Activated CD8-positive, alpha-beta memory T cell treated with anti-CD3 and anti-CD28 coated beads, Interleukin-2, amount 10 ng/mL, durations not matched to agents 7 days and 5 days (primary cell): ENCODE measurements at regions not wholly inside any gene's neighbourhood (a gene's known extent, or its start where the extent isn't known, plus 50 kb on each side); places are given as distances from the start of the nearest gene placed in this dataset.

Source experiments
- ATAC-seq: fragments of 150-1000 bp; cut with Tn5 transposase; one replicate; pipeline ENCODE4 v1.10.0; 2021; ENCODE audit warnings: moderate library complexity
- CTCF ChIA-PET: fragments of 350-600 bp; sonication (Branson Sonifier 250); formaldehyde crosslinking; loops from one replicate; lab custom pipeline; 2021; ENCODE audit warnings: antibody characterized with exemption; lab: Charles Lee
- DNase-seq: peaks from one replicate; pipeline ENCODE4 v3.0.0-alpha.2; 2020
- H3K27ac Mint-ChIP-seq: one replicate; pipeline ENCODE4 v1.8.0; 2021; ENCODE audit warnings: mild to moderate bottlenecking, mixed read lengths
- H3K27me3 Mint-ChIP-seq: one replicate; pipeline ENCODE4 v1.8.0; 2021; ENCODE audit warnings: mixed read lengths
- H3K36me3 Mint-ChIP-seq: one replicate; pipeline ENCODE4 v1.8.0; 2021; ENCODE audit warnings: mild to moderate bottlenecking, mixed read lengths
- H3K4me1 Mint-ChIP-seq: one replicate; pipeline ENCODE4 v1.8.0; 2021; ENCODE audit warnings: mixed read lengths
- H3K4me3 Mint-ChIP-seq: one replicate; pipeline ENCODE4 v1.8.0; 2021; ENCODE audit warnings: mild to moderate bottlenecking, moderate library complexity, mixed read lengths
- H3K9me3 Mint-ChIP-seq: one replicate; pipeline ENCODE4 v1.8.0; 2022; ENCODE audit warnings: low read depth, mixed read lengths

DNA sequence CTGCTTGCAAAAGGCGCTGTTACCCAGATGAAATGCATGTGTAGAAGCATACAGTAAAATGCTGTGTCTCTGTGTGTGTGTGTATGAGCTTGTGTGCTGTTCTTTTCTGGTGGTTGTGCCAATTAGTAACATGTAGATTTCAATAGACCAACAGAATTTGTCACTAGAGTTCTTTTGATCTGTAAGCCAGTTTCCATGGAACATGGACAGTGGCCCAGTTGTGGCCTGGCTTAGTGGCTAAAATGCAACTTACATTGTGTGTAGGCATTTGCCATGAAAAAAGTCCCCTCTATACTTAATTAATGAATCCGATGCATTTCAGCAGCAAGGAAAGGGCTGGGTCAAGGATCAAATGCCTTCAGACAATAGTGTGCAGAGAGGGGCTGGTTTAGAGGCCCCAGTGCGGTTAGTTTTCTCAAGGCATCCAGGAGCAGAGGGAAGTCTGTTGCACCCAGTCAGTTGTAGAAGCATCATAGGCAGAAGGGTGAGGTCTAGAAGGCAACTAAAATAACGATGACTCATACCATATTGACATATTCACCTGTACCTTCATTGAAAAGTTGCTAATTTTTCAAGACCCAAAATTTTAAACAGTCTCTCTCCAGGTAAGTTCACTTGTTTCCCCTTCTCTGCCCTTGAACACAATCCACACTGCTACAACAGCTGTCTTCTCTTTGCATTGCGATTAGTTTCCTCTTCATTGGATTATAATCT is 366.9 kb upstream of the SPRED2 start:
- Mint-ChIP-seq H3K4me3 (no peak overlapping the region), H3K27ac (no peak overlapping the region), H3K4me1 (no peaks in the 10 kb centered on the region), H3K36me3 (no peaks in the 10 kb centered on the region), H3K9me3 (peaks cover 2% of the 10 kb centered on the region), H3K27me3 (no peaks in the 10 kb centered on the region)
- CTCF ChIA-PET, result no interaction called here
- DNase-seq (no peak), ATAC-seq (no peak)

DNA sequence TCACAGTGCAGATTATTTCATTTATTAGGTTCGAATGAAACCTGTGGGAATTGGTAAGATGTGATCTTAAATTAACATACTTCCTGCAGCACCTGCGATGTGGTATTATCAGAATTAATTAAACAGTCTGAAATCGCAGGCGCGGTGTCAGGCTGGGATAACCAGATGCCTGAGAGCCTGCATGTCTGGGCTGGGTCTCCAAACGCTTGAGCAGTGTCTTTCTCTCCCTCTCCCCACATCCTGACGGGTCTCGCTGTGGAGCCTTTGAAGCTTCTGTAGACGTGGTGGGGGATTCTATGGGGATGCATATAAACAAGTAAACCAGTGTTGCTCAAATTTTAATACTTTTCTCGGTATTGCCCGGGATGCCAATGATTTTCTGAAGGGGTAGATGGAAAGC is 366.2 kb upstream of the SPRED2 start:
- Mint-ChIP-seq H3K27me3 (no peaks in the 10 kb centered on the region), H3K4me3 (no peak overlapping the region), H3K27ac (no peak overlapping the region), H3K9me3 (peaks cover 2% of the 10 kb centered on the region), H3K4me1 (no peaks in the 10 kb centered on the region), H3K36me3 (no peaks in the 10 kb centered on the region)
- DNase-seq (no peak), ATAC-seq (no peak)
- CTCF ChIA-PET, result no interaction called here

DNA sequence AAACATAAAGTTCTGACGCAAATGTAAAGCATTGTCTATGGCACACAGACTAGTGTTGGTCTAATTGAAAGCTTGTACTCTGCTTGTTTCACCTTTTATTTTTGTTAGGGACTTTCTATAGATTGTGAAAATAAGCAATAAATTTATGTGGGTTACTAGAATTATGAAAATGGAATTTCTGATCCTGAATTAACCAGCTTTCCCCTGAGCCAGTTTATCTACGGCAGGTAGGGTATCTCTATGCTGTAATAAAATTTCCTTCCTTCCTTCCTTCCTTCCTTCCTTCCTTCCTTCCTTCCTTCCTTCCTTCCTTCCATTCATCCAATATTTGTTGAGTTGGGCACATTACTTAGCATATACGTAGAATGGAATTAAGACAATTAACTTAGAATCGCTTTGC is 362.6 kb upstream of the SPRED2 start:
- no peak for DNase-seq
- H3K27ac Mint-ChIP-seq, result no peak overlapping the region
- no peaks in the 10 kb centered on the region for H3K36me3 Mint-ChIP-seq
- no peaks in the 10 kb centered on the region for H3K9me3 Mint-ChIP-seq
- H3K4me3 Mint-ChIP-seq, result no peak overlapping the region
- ATAC-seq, result no peak
- CTCF ChIA-PET, result interaction anchor here (0.7 kb wide), 1 partner anchor 59 kb away, joined by 3 read pairs; no protein-coding TSS in a partner anchor
- no peaks in the 10 kb centered on the region for H3K27me3 Mint-ChIP-seq
- no peaks in the 10 kb centered on the region for H3K4me1 Mint-ChIP-seq

DNA sequence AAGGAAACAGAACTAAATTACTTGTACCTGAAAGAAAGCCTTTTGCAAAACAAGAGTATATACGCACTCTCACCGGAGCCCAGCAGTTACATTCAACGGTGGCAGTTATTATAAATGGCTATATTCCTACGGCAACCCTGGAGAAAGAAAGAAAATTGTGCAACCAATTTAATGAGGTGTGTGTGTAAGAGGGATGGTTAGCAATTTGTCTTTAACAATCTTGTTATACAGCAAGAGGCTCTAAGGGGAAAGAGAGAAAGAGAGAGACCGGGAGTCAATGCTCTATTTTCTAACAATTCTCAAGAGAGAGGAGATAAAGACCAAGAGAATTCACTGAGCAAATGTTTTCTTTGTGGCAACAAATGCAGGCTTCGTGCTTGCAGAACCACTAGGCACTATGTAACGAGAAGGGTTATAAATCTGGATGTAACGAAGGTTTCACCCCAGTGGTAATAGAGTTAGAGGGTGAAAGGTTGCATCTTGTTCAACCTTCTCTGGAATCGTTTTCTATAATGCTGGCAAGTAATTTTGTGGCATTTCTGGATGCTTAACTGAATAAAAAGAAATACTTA is 359.1 kb upstream of the SPRED2 start:
- H3K9me3 Mint-ChIP-seq, result no peaks in the 10 kb centered on the region
- H3K4me1 Mint-ChIP-seq, result no peaks in the 10 kb centered on the region
- no peak for ATAC-seq
- DNase-seq, result no peak
- no peaks in the 10 kb centered on the region for H3K36me3 Mint-ChIP-seq
- CTCF ChIA-PET, result no interaction called here
- H3K4me3 Mint-ChIP-seq, result no peak overlapping the region
- no peaks in the 10 kb centered on the region for H3K27me3 Mint-ChIP-seq
- no peak overlapping the region for H3K27ac Mint-ChIP-seq

- CTCF ChIA-PET, result no interaction called here
- Mint-ChIP-seq H3K27ac (no peak overlapping the region), H3K27me3 (no peaks in the 10 kb centered on the region), H3K4me1 (no peaks in the 10 kb centered on the region), H3K36me3 (no peaks in the 10 kb centered on the region), H3K9me3 (no peaks in the 10 kb centered on the region), H3K4me3 (no peak overlapping the region)
- ATAC-seq (no peak), DNase-seq (no peak)
These were observed 358.2 kb upstream of the SPRED2 start for GRCh38 chr2:65790676-65790935.

- Mint-ChIP-seq H3K27ac (no peak overlapping the region), H3K4me3 (no peak overlapping the region), H3K4me1 (no peaks in the 10 kb centered on the region), H3K9me3 (no peaks in the 10 kb centered on the region), H3K27me3 (no peaks in the 10 kb centered on the region), H3K36me3 (no peaks in the 10 kb centered on the region)
- DNase-seq, result no peak
- CTCF ChIA-PET, result no interaction called here
- no peak for ATAC-seq
These were observed 357.7 kb upstream of the SPRED2 start for GRCh38 chr2:65789923-65790675.

- Mint-ChIP-seq H3K4me1 (no peaks in the 10 kb centered on the region), H3K9me3 (no peaks in the 10 kb centered on the region), H3K27ac (no peak overlapping the region), H3K4me3 (no peak overlapping the region), H3K36me3 (no peaks in the 10 kb centered on the region), H3K27me3 (no peaks in the 10 kb centered on the region)
- CTCF ChIA-PET, result no interaction called here
- no peak for ATAC-seq
- DNase-seq, result no peak
These were observed 356.2 kb upstream of the SPRED2 start for GRCh38 chr2:65788556-65788955.

DNA sequence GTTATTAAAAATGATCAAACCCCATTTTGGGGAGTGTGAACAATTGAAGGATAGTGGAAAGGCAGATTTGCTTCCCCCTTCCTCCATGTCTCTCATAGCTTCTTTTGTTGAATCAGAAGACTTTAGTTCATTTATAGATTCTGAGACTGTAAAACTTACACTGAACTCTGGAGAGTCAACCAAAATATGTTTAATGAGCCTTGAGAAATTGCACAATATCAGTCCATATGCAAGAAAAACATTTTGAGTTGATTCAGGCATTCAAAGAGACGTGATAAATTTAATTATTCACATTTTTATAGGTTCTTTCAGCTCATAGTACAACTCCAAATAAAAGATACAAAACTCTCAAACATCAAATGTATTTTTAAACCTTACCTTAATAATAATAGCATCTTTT is 354.4 kb upstream of the SPRED2 start:
- no peak for DNase-seq
- Mint-ChIP-seq H3K4me1 (no peaks in the 10 kb centered on the region), H3K27ac (no peak overlapping the region), H3K27me3 (no peaks in the 10 kb centered on the region), H3K4me3 (no peak overlapping the region), H3K9me3 (no peaks in the 10 kb centered on the region), H3K36me3 (no peaks in the 10 kb centered on the region)
- ATAC-seq, result no peak
- CTCF ChIA-PET, result no interaction called here

GRCh38 chr2:65786007-65786717 is 353.8 kb upstream of the SPRED2 start:
- Mint-ChIP-seq H3K27me3 (no peaks in the 10 kb centered on the region), H3K4me3 (no peak overlapping the region), H3K4me1 (no peaks in the 10 kb centered on the region), H3K9me3 (no peaks in the 10 kb centered on the region), H3K27ac (no peak overlapping the region), H3K36me3 (no peaks in the 10 kb centered on the region)
- CTCF ChIA-PET, result no interaction called here
- ATAC-seq, result no peak
- no peak for DNase-seq

- no peaks in the 10 kb centered on the region for H3K36me3 Mint-ChIP-seq
- CTCF ChIA-PET, result no interaction called here
- no peak overlapping the region for H3K27ac Mint-ChIP-seq
- H3K4me3 Mint-ChIP-seq, result no peak overlapping the region
- DNase-seq, result no peak
- H3K27me3 Mint-ChIP-seq, result no peaks in the 10 kb centered on the region
- H3K4me1 Mint-ChIP-seq, result no peaks in the 10 kb centered on the region
- no peak for ATAC-seq
- H3K9me3 Mint-ChIP-seq, result peaks cover 4% of the 10 kb centered on the region
These were observed 350.7 kb upstream of the SPRED2 start for GRCh38 chr2:65782996-65783650.

- DNase-seq (no peak), ATAC-seq (no peak)
- no peaks in the 10 kb centered on the region for H3K36me3 Mint-ChIP-seq
- no peak overlapping the region for H3K27ac Mint-ChIP-seq
- no peak overlapping the region for H3K4me3 Mint-ChIP-seq
- H3K9me3 Mint-ChIP-seq, result peaks cover 4% of the 10 kb centered on the region
- H3K4me1 Mint-ChIP-seq, result no peaks in the 10 kb centered on the region
- CTCF ChIA-PET, result no interaction called here
- H3K27me3 Mint-ChIP-seq, result no peaks in the 10 kb centered on the region
These were observed 349.8 kb upstream of the SPRED2 start for GRCh38 chr2:65782186-65782585.

DNA sequence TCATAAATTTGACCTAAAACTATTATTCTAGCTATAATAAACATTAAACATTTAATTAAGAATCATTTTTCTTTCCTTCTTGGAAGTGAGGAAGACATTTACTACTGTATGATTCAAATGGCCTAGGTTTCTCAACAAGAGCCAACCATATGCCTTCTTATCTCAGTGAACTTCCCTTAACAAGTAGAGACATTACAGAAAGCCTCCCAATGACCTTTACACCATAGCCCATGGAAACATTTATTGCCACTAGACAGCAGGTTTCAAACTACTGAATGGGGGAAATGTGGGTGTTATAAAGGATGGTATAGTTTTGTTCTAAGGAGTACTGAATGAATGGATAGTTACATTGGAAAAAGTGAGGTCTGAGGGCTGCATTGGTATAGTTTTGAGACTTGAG is 349.4 kb upstream of the SPRED2 start:
- Mint-ChIP-seq H3K27ac (no peak overlapping the region), H3K4me1 (no peaks in the 10 kb centered on the region), H3K36me3 (no peaks in the 10 kb centered on the region), H3K27me3 (no peaks in the 10 kb centered on the region), H3K9me3 (peaks cover 4% of the 10 kb centered on the region), H3K4me3 (no peak overlapping the region)
- CTCF ChIA-PET, result no interaction called here
- ATAC-seq (no peak), DNase-seq (no peak)

DNA sequence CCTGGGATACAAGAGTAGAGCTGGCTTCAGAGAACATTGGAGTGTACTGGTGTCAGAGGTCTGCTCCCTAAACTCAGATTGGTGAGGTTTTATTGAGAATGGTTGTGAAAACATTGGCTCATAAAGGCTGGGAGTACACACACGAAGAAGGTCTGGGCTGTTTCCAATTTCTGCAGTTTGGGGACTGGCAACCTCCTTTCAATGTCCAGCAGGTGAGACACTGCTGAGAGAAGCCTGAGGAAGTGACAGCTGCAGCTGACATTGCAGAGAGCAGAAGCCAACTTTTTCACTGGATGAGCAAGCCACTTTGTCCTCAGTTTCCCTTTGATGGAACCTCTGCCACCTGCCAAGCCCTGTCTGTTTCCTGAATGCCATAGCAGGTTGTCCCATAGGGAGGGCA is 346.6 kb upstream of the SPRED2 start:
- H3K9me3 Mint-ChIP-seq, result peaks cover 4% of the 10 kb centered on the region
- H3K4me3 Mint-ChIP-seq, result no peak overlapping the region
- no peak for ATAC-seq
- no peaks in the 10 kb centered on the region for H3K36me3 Mint-ChIP-seq
- DNase-seq, result no peak
- H3K27ac Mint-ChIP-seq, result no peak overlapping the region
- H3K27me3 Mint-ChIP-seq, result no peaks in the 10 kb centered on the region
- CTCF ChIA-PET, result no interaction called here
- H3K4me1 Mint-ChIP-seq, result no peaks in the 10 kb centered on the region
